ENCODE measurements at regions not wholly inside any gene's neighbourhood (a gene's known extent, or its start where the extent isn't known, plus 50 kb on each side); places are given as distances from the start of the nearest gene placed in this dataset.
A peak's percentile ranks its signal among the peaks of the same experiment; 100 is the strongest.

- DNase-seq = no peak
- H3K27me3 ChIP-seq (ENCODE audit: control insufficient read depth, insufficient read depth, low read length) = no peaks in the 10 kb centered on the region
- H3K36me3 ChIP-seq (replicated peaks; ENCODE audit: control insufficient read depth, insufficient read depth, low read length) = no peaks in the 10 kb centered on the region
- no peak overlapping the region for H3K4me3 ChIP-seq (ENCODE audit: insufficient read depth, low read depth, low read length)
These were observed 393.7 kb downstream of the NDFIP2 start for GRCh38 chr13:79874396-79875360.

GRCh38 chr13:79871594-79871993 lies 390.6 kb downstream of the NDFIP2 start:
- H3K4me3 ChIP-seq (ENCODE audit: insufficient read depth, low read depth, low read length) = no peak overlapping the region
- H3K36me3 ChIP-seq (replicated peaks; ENCODE audit: control insufficient read depth, insufficient read depth, low read length) = no peaks in the 10 kb centered on the region
- DNase-seq = no peak
- no peaks in the 10 kb centered on the region for H3K27me3 ChIP-seq (ENCODE audit: control insufficient read depth, insufficient read depth, low read length)

DNA sequence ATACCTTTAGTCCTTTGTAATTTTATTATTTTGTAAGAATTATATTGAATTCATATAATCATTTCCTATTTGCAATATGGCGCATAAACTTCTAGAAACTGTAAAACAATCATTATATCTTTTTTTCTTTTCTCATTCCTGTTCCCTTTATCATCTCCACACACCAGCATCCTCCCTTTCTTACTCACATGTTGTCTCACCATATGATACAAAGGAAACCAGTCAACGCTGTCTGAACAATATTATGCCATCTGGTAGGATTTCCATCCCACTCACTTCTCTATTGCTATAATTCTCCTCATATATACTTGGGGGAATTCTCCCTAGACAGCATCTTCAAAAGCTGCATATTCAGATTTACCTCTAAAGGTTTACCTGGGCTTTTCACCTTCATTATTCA lies 389.8 kb downstream of the NDFIP2 start:
- Histone ChIP-seq H3K4me3 (ENCODE audit: insufficient read depth, low read depth, low read length) (no peak overlapping the region), H3K36me3 (replicated peaks; ENCODE audit: control insufficient read depth, insufficient read depth, low read length) (no peaks in the 10 kb centered on the region), H3K27me3 (ENCODE audit: control insufficient read depth, insufficient read depth, low read length) (no peaks in the 10 kb centered on the region)
- DNase-seq = no peak

GRCh38 chr13:79870123-79870522 lies 389.2 kb downstream of the NDFIP2 start:
- Histone ChIP-seq H3K27me3 (ENCODE audit: control insufficient read depth, insufficient read depth, low read length) (no peaks in the 10 kb centered on the region), H3K36me3 (replicated peaks; ENCODE audit: control insufficient read depth, insufficient read depth, low read length) (no peaks in the 10 kb centered on the region), H3K4me3 (ENCODE audit: insufficient read depth, low read depth, low read length) (no peak overlapping the region)
- DNase-seq = no peak

DNA sequence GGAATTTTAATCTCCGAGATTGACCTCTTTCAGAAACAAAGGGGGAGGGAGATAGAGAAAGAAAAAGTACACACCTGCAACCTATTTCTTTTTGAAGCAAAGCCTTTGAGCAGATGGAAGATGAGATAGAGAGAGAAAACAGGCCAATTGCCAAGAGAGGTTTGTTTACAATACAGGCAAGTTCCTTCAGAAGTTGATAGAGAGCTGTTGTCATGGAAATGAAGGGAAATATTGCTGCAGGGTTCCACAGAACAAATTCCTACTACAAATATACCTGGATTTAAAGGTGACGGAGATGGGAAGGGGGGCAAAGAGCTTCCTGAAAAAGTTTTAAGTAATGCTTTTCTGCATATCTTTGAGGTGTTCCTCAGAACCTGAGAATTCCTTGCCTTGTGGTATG lies 388.4 kb downstream of the NDFIP2 start:
- peak; percentile 5 for DNase-seq
- H3K4me3 ChIP-seq (ENCODE audit: insufficient read depth, low read depth, low read length) = no peak overlapping the region
- no peaks in the 10 kb centered on the region for H3K36me3 ChIP-seq (replicated peaks; ENCODE audit: control insufficient read depth, insufficient read depth, low read length)

DNA sequence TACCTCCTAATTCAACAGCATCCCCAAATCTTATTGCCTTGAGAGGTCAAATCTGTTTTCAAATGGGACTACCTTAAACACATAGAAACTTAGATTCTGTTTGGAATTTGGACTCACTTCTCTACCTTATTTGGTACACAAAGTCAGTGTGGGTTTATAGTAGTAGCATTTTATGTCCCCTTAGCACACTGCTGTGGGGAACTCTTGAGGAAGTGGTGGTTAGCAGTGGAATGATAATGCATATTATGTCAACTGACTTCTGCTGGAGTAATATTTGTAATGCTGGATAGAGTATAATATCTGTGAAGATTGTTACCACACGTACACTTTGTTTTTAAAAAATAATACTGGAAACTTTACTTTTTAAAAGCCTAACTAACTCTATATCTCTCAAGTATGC lies 386.3 kb downstream of the NDFIP2 start:
- no peak for DNase-seq
- no peak overlapping the region for H3K4me3 ChIP-seq (ENCODE audit: insufficient read depth, low read depth, low read length)
- no peaks in the 10 kb centered on the region for H3K36me3 ChIP-seq (replicated peaks; ENCODE audit: control insufficient read depth, insufficient read depth, low read length)
- no peaks in the 10 kb centered on the region for H3K27me3 ChIP-seq (ENCODE audit: control insufficient read depth, insufficient read depth, low read length)

More for the DNA sequence above, 388.4 kb downstream of the NDFIP2 start:
- H3K27me3 ChIP-seq (ENCODE audit: control insufficient read depth, insufficient read depth, low read length) = no peaks in the 10 kb centered on the region

DNA sequence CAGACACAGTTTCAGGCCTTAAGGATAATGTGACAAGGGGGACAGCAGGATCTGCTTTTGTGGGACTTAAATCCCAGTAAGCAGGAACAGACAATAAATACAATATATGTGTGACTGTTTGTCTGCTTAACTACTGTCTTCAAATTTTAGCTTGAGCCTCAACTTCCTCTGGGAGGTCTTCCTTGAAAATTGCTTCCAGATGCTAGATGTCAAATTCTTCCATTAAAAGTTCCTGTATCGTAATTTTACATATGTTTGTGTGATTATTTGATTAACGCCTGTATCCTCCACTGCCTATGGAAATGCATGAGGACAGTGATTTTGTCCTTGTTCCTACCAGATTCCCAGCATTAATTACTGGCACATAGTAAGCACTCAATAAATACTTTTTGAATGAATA lies 385.5 kb downstream of the NDFIP2 start:
- Histone ChIP-seq H3K36me3 (replicated peaks; ENCODE audit: control insufficient read depth, insufficient read depth, low read length) (no peaks in the 10 kb centered on the region), H3K4me3 (ENCODE audit: insufficient read depth, low read depth, low read length) (no peak overlapping the region), H3K27me3 (ENCODE audit: control insufficient read depth, insufficient read depth, low read length) (no peaks in the 10 kb centered on the region)
- no peak for DNase-seq

DNA sequence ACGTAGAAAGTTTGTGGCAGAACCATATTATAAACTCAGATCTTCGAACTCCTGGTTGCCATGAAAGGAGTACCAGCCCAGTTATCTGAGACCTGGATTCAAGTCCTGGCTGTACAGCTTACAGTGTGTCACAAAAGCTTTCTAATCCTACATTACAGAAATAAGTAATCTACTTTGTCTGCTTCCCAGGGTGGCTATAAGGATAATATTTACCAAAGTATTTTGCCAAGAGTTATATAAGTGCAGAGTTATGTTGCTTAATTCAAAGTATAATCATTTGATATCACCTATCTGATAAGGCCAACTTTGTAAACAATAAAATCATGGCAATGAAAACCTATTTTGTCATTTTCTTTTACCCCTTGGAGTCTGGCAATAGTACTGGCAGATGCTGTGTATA lies 381.6 kb downstream of the NDFIP2 start:
- Histone ChIP-seq H3K36me3 (replicated peaks; ENCODE audit: control insufficient read depth, insufficient read depth, low read length) (no peaks in the 10 kb centered on the region), H3K4me3 (ENCODE audit: insufficient read depth, low read depth, low read length) (no peak overlapping the region), H3K27me3 (ENCODE audit: control insufficient read depth, insufficient read depth, low read length) (no peaks in the 10 kb centered on the region)
- no peak for DNase-seq

GRCh38 chr13:79861731-79862130 lies 380.8 kb downstream of the NDFIP2 start:
- Histone ChIP-seq H3K27me3 (ENCODE audit: control insufficient read depth, insufficient read depth, low read length) (no peaks in the 10 kb centered on the region), H3K36me3 (replicated peaks; ENCODE audit: control insufficient read depth, insufficient read depth, low read length) (no peaks in the 10 kb centered on the region), H3K4me3 (ENCODE audit: insufficient read depth, low read depth, low read length) (no peak overlapping the region)
- no peak for DNase-seq

DNA sequence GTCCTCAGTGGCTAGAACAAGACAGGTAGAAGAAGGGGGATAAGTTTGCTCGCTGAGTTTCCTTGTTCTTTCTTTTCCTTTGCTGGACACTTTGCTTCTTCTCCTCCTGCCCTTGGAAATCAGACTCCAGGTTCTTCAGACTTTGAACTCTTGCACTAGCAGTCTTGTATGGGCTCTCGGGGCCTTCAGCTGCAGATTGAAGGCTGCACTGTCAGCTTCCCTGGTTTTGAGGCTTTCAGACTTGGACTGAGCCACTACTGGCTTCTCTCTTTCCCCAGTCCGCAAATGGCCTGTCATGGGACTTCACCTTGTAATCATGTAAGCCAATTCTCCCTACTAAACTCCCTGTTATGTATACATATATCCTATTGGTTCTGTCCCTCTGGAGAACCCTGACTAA lies 379.8 kb downstream of the NDFIP2 start:
- Histone ChIP-seq H3K4me3 (ENCODE audit: insufficient read depth, low read depth, low read length) (no peak overlapping the region), H3K36me3 (replicated peaks; ENCODE audit: control insufficient read depth, insufficient read depth, low read length) (no peaks in the 10 kb centered on the region), H3K27me3 (ENCODE audit: control insufficient read depth, insufficient read depth, low read length) (no peaks in the 10 kb centered on the region)
- no peak for DNase-seq

GRCh38 chr13:79859756-79860155 lies 378.8 kb downstream of the NDFIP2 start:
- DNase-seq = no peak

GRCh38 chr13:79853251-79853650 lies 372.3 kb downstream of the NDFIP2 start:
- no peak for DNase-seq
- no peaks in the 10 kb centered on the region for H3K36me3 ChIP-seq (replicated peaks; ENCODE audit: control insufficient read depth, insufficient read depth, low read length)
- no peaks in the 10 kb centered on the region for H3K27me3 ChIP-seq (ENCODE audit: control insufficient read depth, insufficient read depth, low read length)
- no peak overlapping the region for H3K4me3 ChIP-seq (ENCODE audit: insufficient read depth, low read depth, low read length)

More at GRCh38 chr13:79859756-79860155, 378.8 kb downstream of the NDFIP2 start:
- Histone ChIP-seq H3K27me3 (ENCODE audit: control insufficient read depth, insufficient read depth, low read length) (no peaks in the 10 kb centered on the region), H3K4me3 (ENCODE audit: insufficient read depth, low read depth, low read length) (no peak overlapping the region), H3K36me3 (replicated peaks; ENCODE audit: control insufficient read depth, insufficient read depth, low read length) (no peaks in the 10 kb centered on the region)

DNA sequence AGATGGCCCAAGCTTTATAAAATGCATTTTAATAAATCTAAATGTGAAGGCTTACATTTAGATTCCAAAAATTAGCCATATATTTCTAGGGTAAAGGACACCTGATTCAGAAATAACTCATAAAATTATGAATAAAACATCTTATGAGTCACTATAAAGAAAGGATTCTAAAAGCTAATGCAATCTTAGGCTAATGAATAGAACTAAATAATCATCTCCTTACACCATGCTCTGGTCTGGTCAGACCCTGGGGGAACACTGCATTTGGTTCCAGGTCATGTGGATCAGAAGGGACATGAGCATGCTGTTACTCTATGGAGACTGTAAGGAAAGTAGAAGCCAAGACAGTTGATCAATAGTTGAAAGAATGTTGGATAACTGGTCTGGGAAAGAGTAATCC lies 370.4 kb downstream of the NDFIP2 start:
- H3K27me3 ChIP-seq (ENCODE audit: control insufficient read depth, insufficient read depth, low read length) = no peaks in the 10 kb centered on the region
- no peak for DNase-seq
- no peaks in the 10 kb centered on the region for H3K36me3 ChIP-seq (replicated peaks; ENCODE audit: control insufficient read depth, insufficient read depth, low read length)
- no peak overlapping the region for H3K4me3 ChIP-seq (ENCODE audit: insufficient read depth, low read depth, low read length)

- no peaks in the 10 kb centered on the region for H3K27me3 ChIP-seq (ENCODE audit: control insufficient read depth, insufficient read depth, low read length)
- no peak overlapping the region for H3K4me3 ChIP-seq (ENCODE audit: insufficient read depth, low read depth, low read length)
- DNase-seq = no peak
- no peaks in the 10 kb centered on the region for H3K36me3 ChIP-seq (replicated peaks; ENCODE audit: control insufficient read depth, insufficient read depth, low read length)
These were observed 367.1 kb downstream of the NDFIP2 start for GRCh38 chr13:79847882-79848592.

DNA sequence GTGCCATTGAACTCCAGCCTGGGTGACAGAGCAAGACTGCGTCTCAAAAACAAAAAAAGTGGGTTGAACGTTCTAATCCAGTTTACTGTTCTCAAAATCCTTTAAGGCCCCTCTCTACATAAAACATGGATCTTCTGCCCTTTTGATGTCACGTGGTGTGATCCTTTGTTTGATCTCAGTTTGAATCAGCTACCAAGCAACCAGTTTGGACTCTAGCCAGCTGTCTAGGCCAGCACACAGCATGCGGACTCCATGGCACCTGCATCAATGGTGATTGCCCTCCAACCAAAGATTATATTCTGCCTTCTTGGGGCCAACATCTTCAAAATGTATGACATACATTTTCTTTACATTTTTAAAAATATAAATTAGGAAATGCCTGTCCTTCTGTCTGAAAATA lies 365.4 kb downstream of the NDFIP2 start:
- Histone ChIP-seq H3K4me3 (ENCODE audit: insufficient read depth, low read depth, low read length) (no peak overlapping the region), H3K36me3 (replicated peaks; ENCODE audit: control insufficient read depth, insufficient read depth, low read length) (no peaks in the 10 kb centered on the region), H3K27me3 (ENCODE audit: control insufficient read depth, insufficient read depth, low read length) (no peaks in the 10 kb centered on the region)
- no peak for DNase-seq
